LNCAP (cell line): ENCODE measurements at regions not wholly inside any gene's neighbourhood (a gene's known extent, or its start where the extent isn't known, plus 50 kb on each side); places are given as distances from the start of the nearest gene placed in this dataset.

Experiments used
- CTCF ChIP-seq: fragments of 450-650 bp; IDR thresholded peaks from 2 replicates; pipeline ENCODE4 v1.5.1; 2017; ENCODE audit warnings: mild to moderate bottlenecking

- no peak for TF ChIP-seq CTCF
These were observed 141.9 kb upstream of the CCDC54 start for GRCh38 chr3:107235193-107235927.

GRCh38 chr3:107235928-107236315 is 141.3 kb upstream of the CCDC54 start:
- peak; percentile 89 for TF ChIP-seq CTCF

GRCh38 chr3:107236655-107237337 is 140.4 kb upstream of the CCDC54 start:
- TF ChIP-seq CTCF, result no peak

- no peak for TF ChIP-seq CTCF
These were observed 138.5 kb upstream of the CCDC54 start for GRCh38 chr3:107238787-107239186.

GRCh38 chr3:107239703-107240102 is 137.5 kb upstream of the CCDC54 start:
- no peak for TF ChIP-seq CTCF

GRCh38 chr3:107240183-107241091 is 136.8 kb upstream of the CCDC54 start:
- no peak for TF ChIP-seq CTCF

- no peak for TF ChIP-seq CTCF
These were observed 136.0 kb upstream of the CCDC54 start for GRCh38 chr3:107241217-107241616.
